ENCODE measurements at regions not wholly inside any gene's neighbourhood (a gene's known extent, or its start where the extent isn't known, plus 50 kb on each side); places are given as distances from the start of the nearest gene placed in this dataset.

- no peak overlapping the region for H3K4me3 ChIP-seq
- H3K27ac ChIP-seq = no peak overlapping the region
- TF ChIP-seq, protein P1, sequence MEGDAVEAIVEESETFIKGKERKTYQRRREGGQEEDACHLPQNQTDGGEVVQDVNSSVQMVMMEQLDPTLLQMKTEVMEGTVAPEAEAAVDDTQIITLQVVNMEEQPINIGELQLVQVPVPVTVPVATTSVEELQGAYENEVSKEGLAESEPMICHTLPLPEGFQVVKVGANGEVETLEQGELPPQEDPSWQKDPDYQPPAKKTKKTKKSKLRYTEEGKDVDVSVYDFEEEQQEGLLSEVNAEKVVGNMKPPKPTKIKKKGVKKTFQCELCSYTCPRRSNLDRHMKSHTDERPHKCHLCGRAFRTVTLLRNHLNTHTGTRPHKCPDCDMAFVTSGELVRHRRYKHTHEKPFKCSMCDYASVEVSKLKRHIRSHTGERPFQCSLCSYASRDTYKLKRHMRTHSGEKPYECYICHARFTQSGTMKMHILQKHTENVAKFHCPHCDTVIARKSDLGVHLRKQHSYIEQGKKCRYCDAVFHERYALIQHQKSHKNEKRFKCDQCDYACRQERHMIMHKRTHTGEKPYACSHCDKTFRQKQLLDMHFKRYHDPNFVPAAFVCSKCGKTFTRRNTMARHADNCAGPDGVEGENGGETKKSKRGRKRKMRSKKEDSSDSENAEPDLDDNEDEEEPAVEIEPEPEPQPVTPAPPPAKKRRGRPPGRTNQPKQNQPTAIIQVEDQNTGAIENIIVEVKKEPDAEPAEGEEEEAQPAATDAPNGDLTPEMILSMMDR (IDR thresholded peaks at IDR 0.05) = no peak
- no peak for DNase-seq (ENCODE audit: low spot score)
Observed at GRCh38 chr6:22751223-22751622, 181.9 kb downstream of the HDGFL1 start.

DNA sequence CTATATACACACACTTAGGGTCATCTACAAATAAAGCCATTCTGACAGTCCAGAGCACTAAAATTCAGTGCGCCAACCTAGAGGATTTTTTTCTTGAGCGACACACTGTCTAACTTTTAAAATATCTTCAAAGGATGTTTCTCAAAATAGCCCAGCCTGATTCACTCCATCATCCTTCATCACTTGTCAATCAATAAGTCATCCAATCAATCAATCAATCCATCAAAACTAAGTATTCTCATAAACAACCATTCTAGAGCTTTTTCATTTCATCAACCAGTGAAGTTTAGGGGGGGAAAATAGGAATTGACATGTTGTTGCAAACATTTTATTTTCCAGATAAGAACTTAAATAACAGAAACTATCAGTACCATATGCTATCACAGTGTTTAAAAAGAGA lies 183.2 kb downstream of the HDGFL1 start:
- DNase-seq (ENCODE audit: low spot score) = no peak
- TF ChIP-seq, protein P1 (IDR thresholded peaks at IDR 0.05) = no peak
- Histone ChIP-seq H3K27ac (no peak overlapping the region), H3K4me3 (no peak overlapping the region)

GRCh38 chr6:22754061-22754460 lies 184.7 kb downstream of the HDGFL1 start:
- no peak overlapping the region for H3K27ac ChIP-seq
- TF ChIP-seq, protein P1 (IDR thresholded peaks at IDR 0.05) = no peak
- H3K4me3 ChIP-seq = no peak overlapping the region
- no peak for DNase-seq (ENCODE audit: low spot score)

DNA sequence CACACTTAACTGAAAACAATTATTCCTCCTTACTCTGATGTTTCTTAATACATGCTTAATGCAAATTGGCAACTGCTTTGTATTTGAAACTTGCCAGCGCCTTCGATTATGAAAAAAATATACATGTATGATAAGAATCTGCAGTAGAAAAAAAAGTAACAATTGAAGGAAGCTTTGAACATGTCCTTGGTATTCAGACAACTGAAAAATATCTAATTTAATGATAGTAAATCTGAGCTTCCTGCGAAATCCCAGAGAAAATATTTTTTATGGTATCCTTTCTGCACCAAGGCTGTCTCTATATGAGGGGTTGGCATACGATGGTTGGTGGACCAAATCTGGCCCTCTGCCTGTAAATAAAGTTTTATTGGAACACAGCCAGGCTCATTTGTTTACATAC lies 186.2 kb downstream of the HDGFL1 start:
- TF ChIP-seq, protein P1 (IDR thresholded peaks at IDR 0.05) = no peak
- H3K4me3 ChIP-seq = no peak overlapping the region
- H3K27ac ChIP-seq = no peak overlapping the region
- DNase-seq (ENCODE audit: low spot score) = no peak

DNA sequence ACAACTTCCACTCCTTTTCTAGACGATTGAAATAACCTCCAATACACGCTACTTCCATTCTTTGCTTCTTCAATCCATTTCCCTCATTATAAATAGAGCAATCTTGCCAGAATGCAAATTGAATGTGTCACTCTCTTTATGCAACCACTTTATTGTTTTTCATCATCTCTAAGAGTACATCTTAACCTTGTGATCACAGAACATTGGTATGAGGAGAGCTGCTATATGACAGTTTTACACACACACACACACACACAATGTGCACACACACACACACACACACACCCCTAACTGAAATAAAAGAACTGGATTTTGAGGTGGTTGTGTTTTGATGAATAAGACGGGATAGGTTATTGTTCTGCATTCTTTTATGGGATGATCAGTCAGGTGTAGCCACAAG lies 187.0 kb downstream of the HDGFL1 start:
- TF ChIP-seq, protein P1 (IDR thresholded peaks at IDR 0.05) = no peak
- Histone ChIP-seq H3K27ac (no peak overlapping the region), H3K4me3 (no peak overlapping the region)
- no peak for DNase-seq (ENCODE audit: low spot score)

DNA sequence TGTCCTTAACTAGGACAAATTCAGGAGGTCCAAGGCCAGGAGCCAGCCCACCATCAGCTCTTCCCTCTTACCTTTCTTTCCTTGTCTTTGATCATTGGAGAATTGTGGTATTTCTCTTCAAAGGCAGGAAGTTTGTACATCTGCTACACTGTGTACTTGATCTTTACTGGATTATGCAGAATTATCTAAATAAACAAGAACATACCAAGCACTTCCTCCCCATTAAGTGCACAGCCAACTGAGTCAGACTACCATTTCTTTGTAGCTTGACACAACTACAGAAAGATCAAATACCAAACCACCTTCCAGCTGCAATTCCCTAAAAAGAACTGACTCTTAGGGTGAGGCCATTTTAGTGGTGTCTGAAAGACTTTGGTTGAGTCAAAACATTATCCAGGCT lies 195.1 kb downstream of the HDGFL1 start:
- no peak for DNase-seq (ENCODE audit: low spot score)
- H3K27ac ChIP-seq = no peak overlapping the region
- TF ChIP-seq, protein P1 (IDR thresholded peaks at IDR 0.05) = no peak
- no peak overlapping the region for H3K4me3 ChIP-seq

- no peak for DNase-seq (ENCODE audit: low spot score)
- Histone ChIP-seq H3K27ac (no peak overlapping the region), H3K4me3 (no peak overlapping the region)
- TF ChIP-seq, protein P1 (IDR thresholded peaks at IDR 0.05) = no peak
Observed at GRCh38 chr6:22765015-22765414, 195.6 kb downstream of the HDGFL1 start.

Data from coronary artery (tissue), 2 donors.